Esophagus squamous epithelium (tissue), 4 donors: ENCODE measurements at regions not wholly inside any gene's neighbourhood (a gene's known extent, or its start where the extent isn't known, plus 50 kb on each side); places are given as distances from the start of the nearest gene placed in this dataset.

Source experiments
- POLR2A ChIP-seq, 4 donors: fragments of 450-650 bp; IDR thresholded peaks; one replicate each; pipeline ENCODE4 v1.6.1; 2017; ENCODE audit warnings: antibody characterized with exemption in 4 of 4, mild to moderate bottlenecking in 4 of 4, moderate library complexity in 3 of 4
- TF ChIP-seq, protein P1 (sequence below), 6 experiments: fragments of 450-650 bp in 4 of 6; fragments of 200-600 bp in 2 of 6; sonication (generic) in 2 of 6; IDR thresholded peaks; one replicate each; pipeline ENCODE4 v1.5.1; 2016 to 2019; ENCODE audit warnings: antibody characterized with exemption in 6 of 6, mild to moderate bottlenecking in 4 of 6, moderate library complexity in 4 of 6

DNA sequence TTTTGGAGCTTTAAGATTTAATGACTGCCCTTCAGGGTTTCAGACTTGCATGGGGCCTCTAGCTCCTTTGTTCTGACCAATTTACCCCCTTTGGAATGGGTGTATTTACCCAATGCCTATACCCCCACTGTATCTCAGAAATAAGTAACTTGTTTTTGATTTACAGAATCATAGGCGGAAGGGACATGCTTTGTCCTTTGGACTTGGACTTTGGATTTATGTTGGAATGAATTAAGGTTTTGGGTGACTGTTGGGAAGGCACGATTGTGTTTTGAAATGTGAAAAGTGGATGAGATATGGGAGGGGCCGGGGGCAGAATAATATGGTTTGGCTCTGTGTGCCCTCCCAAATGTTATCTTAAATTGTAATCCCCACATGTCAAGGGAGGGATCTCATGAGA is 1824.7 kb downstream of the PCDH7 start:
- TF ChIP-seq, protein P1, sequence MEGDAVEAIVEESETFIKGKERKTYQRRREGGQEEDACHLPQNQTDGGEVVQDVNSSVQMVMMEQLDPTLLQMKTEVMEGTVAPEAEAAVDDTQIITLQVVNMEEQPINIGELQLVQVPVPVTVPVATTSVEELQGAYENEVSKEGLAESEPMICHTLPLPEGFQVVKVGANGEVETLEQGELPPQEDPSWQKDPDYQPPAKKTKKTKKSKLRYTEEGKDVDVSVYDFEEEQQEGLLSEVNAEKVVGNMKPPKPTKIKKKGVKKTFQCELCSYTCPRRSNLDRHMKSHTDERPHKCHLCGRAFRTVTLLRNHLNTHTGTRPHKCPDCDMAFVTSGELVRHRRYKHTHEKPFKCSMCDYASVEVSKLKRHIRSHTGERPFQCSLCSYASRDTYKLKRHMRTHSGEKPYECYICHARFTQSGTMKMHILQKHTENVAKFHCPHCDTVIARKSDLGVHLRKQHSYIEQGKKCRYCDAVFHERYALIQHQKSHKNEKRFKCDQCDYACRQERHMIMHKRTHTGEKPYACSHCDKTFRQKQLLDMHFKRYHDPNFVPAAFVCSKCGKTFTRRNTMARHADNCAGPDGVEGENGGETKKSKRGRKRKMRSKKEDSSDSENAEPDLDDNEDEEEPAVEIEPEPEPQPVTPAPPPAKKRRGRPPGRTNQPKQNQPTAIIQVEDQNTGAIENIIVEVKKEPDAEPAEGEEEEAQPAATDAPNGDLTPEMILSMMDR (IDR thresholded peaks at IDR 0.05), result no peak
- no peak for TF ChIP-seq POLR2A (IDR thresholded peaks at IDR 0.05)
